Osteocyte (in vitro differentiated cells): ENCODE measurements at regions not wholly inside any gene's neighbourhood (a gene's known extent, or its start where the extent isn't known, plus 50 kb on each side); places are given as distances from the start of the nearest gene placed in this dataset.
"Not testable (repeated sequence)": the region's sequence is repeated elsewhere in the genome, so short reads cannot be mapped to it uniquely, and the experiment has no call there.

ENCODE experiments used
- DNase-seq: peaks from one replicate; pipeline ENCODE4 v3.0.0; 2021; ENCODE audit warnings: mixed read lengths; ENCODE audit not compliant: unreplicated experiment; ENCODE audit errors: extremely low spot score
- H3K27ac Mint-ChIP-seq: one replicate; pipeline ENCODE4 v1.8.0; 2021; ENCODE audit warnings: mild to moderate bottlenecking, mixed read lengths; ENCODE audit not compliant: unreplicated experiment
- H3K27me3 Mint-ChIP-seq: one replicate; pipeline ENCODE4 v1.8.0; 2021; ENCODE audit warnings: mixed read lengths; ENCODE audit not compliant: unreplicated experiment
- H3K36me3 Mint-ChIP-seq: one replicate; pipeline ENCODE4 v1.8.0; 2021; ENCODE audit warnings: mixed read lengths; ENCODE audit not compliant: unreplicated experiment
- H3K4me1 Mint-ChIP-seq: one replicate; pipeline ENCODE4 v1.8.0; 2021; ENCODE audit warnings: mixed read lengths; ENCODE audit not compliant: unreplicated experiment
- H3K4me3 Mint-ChIP-seq: one replicate; pipeline ENCODE4 v1.8.0; 2021; ENCODE audit warnings: mild to moderate bottlenecking, moderate library complexity, mixed read lengths; ENCODE audit not compliant: unreplicated experiment
- H3K9me3 Mint-ChIP-seq: one replicate; pipeline ENCODE4 v1.8.0; 2021; ENCODE audit warnings: mixed read lengths; ENCODE audit not compliant: unreplicated experiment

DNA sequence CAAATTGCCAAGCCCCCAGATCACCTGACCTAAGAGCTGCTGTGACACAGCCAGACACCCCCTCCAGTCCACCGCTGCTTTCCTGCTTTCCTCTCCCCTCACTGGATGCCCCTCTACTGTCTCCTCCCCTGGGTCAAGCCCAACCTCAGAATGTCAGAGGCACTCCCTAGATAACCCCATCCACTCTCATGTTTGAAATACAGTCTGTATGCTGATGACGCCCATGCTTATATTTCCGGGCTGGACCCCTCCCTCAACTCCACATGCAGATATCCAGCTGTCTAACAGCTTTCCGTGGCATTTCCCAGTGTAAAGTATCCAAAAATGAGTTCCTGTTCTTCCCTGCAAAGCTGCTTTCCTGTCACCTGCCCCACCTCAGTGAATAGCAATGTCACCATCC lies 309.2 kb downstream of the ANAPC1 start:
- peaks cover 10% of the 10 kb centered on the region for H3K4me1 Mint-ChIP-seq
- H3K36me3 Mint-ChIP-seq, H3K27me3 Mint-ChIP-seq, H3K9me3 Mint-ChIP-seq, DNase-seq, H3K27ac Mint-ChIP-seq, H3K4me3 Mint-ChIP-seq: not testable (repeated sequence)

DNA sequence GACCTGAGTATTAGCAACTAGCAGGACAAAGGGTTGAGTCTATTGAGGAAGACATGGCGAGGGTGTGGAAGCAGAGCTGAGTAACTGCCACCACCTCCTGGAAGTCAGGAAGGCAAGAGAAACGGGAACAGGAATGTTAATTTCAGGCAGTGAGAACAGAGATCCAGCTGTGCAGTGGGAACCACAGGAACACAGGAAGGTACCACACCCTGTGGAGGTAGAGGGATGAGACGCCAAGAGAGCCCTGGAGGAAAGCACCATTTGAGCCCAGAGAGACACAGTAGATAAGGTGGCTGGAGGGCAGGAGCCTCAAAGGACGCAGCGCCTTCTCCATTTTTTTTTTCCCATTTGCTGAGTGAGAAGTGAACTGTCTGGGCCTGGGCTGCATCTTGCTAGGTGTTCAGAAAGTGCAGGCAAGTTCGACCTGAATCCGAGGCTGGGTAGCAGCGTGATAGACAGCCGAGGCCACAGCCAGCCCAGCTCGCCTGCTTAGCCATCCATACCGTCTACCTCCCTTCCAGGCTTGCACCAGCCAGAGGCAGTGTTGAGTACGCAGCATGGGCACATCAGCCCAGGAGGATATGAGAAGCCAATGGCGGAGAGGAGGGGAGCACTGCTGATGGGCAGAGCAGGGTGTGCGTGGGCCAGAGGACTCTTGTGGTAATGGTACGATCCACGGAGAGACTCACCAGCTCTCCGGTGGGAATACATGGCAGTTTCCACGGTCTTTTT lies 306.7 kb downstream of the ANAPC1 start:
- H3K36me3 Mint-ChIP-seq, H3K9me3 Mint-ChIP-seq, H3K27me3 Mint-ChIP-seq, H3K27ac Mint-ChIP-seq, DNase-seq, H3K4me3 Mint-ChIP-seq, H3K4me1 Mint-ChIP-seq: not testable (repeated sequence)

DNA sequence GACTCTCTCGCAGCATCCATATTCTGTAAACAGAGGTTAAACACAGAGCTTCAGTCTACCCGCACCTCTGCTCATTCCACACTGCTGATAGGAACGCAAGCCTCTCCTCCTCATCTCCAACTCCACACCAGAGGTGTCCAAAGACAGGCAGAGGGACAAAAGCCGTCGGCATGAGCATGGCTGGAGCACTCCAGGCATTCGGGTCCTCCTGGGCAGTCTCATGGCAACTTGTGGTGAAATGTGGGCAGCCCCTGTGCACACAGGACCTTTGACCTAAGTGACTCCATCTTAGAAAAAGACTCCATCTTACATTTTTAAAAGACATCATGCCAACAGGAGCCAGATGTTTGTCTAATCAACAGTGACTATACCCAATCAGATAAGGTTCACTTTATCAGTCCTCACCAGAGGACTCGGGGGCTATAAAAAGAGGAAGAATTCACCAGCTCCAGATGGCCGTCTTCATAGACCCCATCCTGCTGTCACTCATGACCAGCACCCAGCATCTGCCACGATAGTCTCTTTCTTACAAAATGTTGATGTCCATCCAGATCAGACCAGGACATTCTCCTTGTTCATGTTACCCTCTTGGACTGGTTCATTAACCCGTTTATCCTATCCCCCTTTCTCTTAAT lies 304.4 kb downstream of the ANAPC1 start:
- H3K9me3 Mint-ChIP-seq, H3K36me3 Mint-ChIP-seq, DNase-seq, H3K4me3 Mint-ChIP-seq, H3K4me1 Mint-ChIP-seq, H3K27me3 Mint-ChIP-seq, H3K27ac Mint-ChIP-seq: not testable (repeated sequence)

DNA sequence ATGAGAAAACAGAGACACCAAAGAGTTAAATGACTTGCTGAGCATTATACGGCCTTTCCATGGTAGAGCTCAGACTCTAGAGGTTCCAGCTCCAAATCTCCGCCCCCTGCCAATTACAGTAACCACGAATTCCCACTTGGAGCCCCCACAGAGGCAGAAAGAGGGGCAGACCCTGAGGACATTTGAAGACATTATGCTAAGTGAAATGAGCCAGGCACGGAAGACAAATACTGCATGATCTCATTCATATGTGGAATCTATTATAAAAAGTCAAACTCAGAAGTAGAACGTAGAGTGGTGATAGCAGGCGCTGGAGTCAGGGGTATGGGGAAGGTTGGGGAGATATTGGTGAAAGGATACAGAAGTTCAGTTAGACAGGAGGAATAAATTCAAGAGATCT lies 303.4 kb downstream of the ANAPC1 start:
- not testable (repeated sequence) for H3K9me3 Mint-ChIP-seq, H3K4me1 Mint-ChIP-seq, DNase-seq, H3K4me3 Mint-ChIP-seq, H3K27me3 Mint-ChIP-seq, H3K27ac Mint-ChIP-seq, H3K36me3 Mint-ChIP-seq

DNA sequence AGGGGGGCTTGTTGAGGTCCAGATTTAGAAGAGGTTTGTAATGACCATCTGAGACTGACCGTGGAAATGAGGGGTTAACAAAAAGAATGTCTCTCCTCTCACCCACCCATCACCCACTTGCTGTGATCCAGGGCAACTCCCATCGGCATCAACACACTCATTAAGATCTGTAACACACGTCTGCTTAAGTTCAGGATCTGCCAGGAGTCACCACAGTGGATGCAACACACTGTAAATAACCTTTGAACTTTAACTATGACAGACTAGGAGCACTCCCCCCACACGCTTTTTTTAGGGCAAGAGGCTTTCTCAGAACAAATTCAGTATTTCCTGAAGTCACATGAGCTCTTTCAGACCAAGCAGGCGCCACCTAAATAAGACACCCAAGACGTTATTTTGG lies 301.9 kb downstream of the ANAPC1 start:
- H3K4me1 Mint-ChIP-seq, DNase-seq, H3K27ac Mint-ChIP-seq, H3K9me3 Mint-ChIP-seq, H3K36me3 Mint-ChIP-seq, H3K27me3 Mint-ChIP-seq, H3K4me3 Mint-ChIP-seq: not testable (repeated sequence)

DNA sequence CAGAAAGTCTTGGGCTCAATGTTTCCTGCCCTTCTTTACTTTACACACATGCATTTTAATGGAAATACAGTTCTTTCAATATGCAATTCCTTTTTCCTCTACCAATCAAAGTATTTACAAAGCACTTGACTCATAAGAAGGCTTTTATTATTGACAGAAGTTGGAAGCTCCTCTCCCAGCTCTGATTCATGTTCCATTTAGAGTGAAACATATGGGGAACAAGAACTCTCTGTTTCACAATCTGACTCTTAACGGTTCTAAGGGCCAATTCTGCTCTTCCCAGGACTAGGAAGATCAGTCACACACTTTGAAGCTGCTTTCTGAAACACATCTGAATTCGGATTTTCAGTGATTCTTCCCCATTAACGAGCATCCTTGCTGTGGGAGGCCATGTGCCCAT lies 300.5 kb downstream of the ANAPC1 start:
- H3K4me1 Mint-ChIP-seq, H3K36me3 Mint-ChIP-seq, H3K27me3 Mint-ChIP-seq, H3K4me3 Mint-ChIP-seq, DNase-seq, H3K9me3 Mint-ChIP-seq, H3K27ac Mint-ChIP-seq: not testable (repeated sequence)

DNA sequence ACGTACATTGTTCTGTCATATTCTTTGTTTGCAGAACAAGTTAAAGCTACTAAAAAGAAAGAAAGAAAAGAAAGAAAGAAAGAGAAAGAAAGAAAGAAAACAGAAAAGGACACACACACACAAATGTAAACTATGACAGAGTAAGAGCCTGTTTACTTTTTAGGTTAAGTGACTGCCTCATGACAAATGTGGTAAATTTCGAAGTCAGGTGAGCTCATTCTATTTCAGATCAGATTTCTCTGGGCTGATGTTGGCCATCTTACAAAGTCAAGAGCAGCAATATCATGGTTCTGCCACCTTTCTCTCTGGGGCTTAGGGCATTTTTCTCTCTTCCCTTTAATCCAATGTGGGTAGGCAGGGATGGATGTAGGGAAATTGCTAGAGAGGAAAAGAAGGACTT lies 299.5 kb downstream of the ANAPC1 start:
- H3K36me3 Mint-ChIP-seq, DNase-seq, H3K9me3 Mint-ChIP-seq, H3K27me3 Mint-ChIP-seq, H3K4me1 Mint-ChIP-seq, H3K4me3 Mint-ChIP-seq, H3K27ac Mint-ChIP-seq: not testable (repeated sequence)

DNA sequence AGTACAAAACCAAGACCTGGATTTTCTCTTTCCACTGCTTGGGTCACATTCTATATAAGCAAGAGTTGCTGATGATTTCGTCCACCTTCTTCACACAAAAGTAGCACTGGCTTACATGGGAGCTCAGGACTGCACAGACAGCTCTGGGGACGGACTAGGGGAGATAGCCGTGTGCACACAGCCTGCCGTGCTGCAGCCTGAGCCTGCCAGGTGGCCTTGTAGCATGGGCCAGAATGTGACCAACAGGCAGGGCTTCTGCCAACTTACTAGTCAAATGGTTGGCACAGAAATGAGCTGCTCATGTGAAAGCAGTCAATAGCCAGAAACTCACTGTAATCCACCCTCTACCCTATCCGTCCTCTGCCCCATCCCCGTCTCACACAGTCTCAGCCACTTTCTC lies 299.0 kb downstream of the ANAPC1 start:
- H3K27me3 Mint-ChIP-seq, H3K4me3 Mint-ChIP-seq, H3K9me3 Mint-ChIP-seq, DNase-seq, H3K4me1 Mint-ChIP-seq, H3K36me3 Mint-ChIP-seq, H3K27ac Mint-ChIP-seq: not testable (repeated sequence)

DNA sequence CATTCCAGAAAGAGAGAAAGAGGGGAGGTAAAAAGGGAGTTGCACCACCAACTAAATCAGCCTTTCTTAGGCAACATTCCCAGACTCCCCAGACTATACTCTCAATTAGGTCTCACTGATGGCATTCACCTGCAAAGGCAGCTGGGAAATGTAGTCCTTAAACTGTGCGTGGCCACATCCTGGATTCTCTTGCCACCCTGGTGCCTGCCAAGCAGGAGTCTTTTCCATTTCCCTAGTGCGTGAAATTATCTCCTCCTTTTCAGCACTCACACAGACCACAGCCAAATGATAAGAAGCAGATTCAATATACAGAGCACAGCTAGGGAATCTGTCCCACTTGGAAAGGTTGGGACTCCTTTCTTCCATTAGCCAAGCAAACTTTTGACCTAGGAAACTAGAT lies 298.0 kb downstream of the ANAPC1 start:
- H3K9me3 Mint-ChIP-seq, DNase-seq: not testable (repeated sequence)

DNA sequence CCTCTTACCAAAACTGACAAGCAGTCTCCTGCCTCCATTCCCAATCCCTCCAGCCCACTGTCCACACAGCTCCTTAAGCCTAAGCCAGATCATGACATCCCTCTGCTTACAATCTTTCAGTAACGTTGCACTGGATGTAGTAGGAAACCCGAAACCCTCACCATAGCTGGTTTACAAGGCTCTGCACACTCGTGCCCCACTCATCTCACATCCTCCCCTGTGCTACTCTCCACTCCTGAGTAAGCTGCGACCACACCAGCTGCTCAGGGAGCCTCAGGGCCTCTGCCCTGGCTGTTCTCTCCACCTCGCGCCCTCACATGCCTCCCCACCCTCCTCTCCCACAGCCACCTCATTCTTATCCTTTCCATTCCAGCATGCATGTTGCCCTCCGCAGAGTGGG lies 288.9 kb downstream of the ANAPC1 start:
- H3K4me1 Mint-ChIP-seq, H3K9me3 Mint-ChIP-seq, H3K4me3 Mint-ChIP-seq, DNase-seq, H3K36me3 Mint-ChIP-seq, H3K27me3 Mint-ChIP-seq, H3K27ac Mint-ChIP-seq: not testable (repeated sequence)

More for the DNA sequence above, 298.0 kb downstream of the ANAPC1 start:
- H3K27me3 Mint-ChIP-seq, H3K4me3 Mint-ChIP-seq, H3K36me3 Mint-ChIP-seq, H3K27ac Mint-ChIP-seq, H3K4me1 Mint-ChIP-seq: not testable (repeated sequence)

DNA sequence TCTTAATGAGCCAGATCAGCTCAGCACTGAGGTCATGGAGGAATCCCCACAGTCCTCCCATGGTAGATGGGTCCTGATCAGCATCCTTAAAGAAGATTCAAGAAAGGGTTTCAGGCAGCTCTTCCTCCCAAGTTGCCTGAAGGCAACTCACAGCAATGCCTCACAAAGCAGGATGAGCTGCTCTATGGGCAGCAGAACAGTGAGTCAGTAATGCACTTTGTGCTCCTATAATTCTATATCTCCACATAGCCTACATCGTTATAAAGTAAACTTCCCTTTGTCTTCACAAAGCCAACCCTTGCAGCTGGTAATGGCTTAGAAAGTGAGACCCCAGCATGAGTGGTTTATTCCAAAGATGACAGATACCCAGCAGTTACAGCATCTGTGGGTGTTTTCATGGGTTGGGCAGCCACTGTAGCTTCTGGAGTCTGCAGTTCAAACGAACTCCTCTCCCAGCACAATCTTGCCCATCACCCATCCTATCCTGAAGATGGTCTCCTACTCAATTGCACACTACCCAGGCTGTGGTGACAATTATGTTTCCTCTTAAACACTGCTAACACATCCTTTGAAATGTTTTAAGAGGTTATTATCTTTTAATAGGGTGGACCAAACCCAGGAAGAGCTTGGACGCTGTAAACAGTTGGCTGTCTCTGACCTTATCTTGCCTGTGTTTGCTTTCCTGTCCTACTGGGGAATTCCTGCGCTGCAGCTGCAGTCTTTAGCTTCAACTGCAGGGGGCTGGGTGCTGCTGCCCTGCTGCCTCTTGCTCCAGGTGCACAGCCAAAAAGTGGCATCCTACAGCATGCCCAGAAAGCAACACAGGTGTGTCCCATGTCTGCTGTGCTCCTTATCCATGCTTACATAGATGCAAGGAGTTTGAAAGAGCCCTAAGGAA lies 286.9 kb downstream of the ANAPC1 start:
- H3K36me3 Mint-ChIP-seq, H3K9me3 Mint-ChIP-seq: not testable (repeated sequence)

DNA sequence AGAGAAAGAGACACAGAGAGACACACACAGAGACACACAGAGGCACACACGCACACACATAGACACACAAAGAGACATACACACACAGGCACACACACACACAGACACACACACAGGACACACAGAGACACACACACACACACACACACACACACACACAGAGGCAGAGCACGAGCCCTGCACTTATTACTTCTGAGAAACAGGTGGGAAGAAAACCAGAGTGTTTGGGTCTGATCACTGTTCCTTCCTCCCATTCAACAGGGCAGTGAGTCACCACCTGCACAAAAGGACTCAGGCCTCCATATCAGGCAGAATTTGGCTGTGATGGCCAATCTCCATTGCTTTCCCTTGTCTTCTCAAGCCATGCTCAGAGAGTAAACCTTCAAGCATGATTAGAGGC lies 285.0 kb downstream of the ANAPC1 start:
- H3K27me3 Mint-ChIP-seq, H3K4me1 Mint-ChIP-seq, H3K36me3 Mint-ChIP-seq, H3K4me3 Mint-ChIP-seq, H3K27ac Mint-ChIP-seq, DNase-seq, H3K9me3 Mint-ChIP-seq: not testable (repeated sequence)

More for the DNA sequence above, 286.9 kb downstream of the ANAPC1 start:
- H3K4me1 Mint-ChIP-seq, H3K4me3 Mint-ChIP-seq, H3K27ac Mint-ChIP-seq, DNase-seq, H3K27me3 Mint-ChIP-seq: not testable (repeated sequence)
